ENCODE measurements at regions not wholly inside any gene's neighbourhood (a gene's known extent, or its start where the extent isn't known, plus 50 kb on each side); places are given as distances from the start of the nearest gene placed in this dataset.

DNA sequence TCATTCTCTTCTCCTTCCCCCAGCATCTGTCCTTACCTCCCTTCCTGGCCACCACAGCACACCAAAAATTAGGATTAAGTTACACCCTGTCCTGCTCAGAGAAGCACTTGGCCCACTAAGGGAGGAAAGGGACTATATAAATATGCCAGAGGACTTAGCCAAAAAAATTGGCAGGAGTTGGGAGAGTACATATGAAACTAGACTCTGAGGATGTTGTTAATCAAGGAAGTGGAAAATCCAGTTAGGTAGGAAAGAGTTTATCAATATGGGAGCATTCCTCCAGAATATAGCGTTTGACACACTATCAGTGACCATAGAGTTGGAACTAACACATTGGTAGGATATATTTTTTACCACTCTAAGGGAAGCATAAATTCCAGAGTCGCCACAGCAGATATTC lies 57.3 kb upstream of the TSHZ2 start:
- TF ChIP-seq EZH2phosphoT487 (IDR thresholded peaks at IDR 0.05; ENCODE audit: borderline replicate concordance, low read length) = no peak
- TF ChIP-seq, protein P1, sequence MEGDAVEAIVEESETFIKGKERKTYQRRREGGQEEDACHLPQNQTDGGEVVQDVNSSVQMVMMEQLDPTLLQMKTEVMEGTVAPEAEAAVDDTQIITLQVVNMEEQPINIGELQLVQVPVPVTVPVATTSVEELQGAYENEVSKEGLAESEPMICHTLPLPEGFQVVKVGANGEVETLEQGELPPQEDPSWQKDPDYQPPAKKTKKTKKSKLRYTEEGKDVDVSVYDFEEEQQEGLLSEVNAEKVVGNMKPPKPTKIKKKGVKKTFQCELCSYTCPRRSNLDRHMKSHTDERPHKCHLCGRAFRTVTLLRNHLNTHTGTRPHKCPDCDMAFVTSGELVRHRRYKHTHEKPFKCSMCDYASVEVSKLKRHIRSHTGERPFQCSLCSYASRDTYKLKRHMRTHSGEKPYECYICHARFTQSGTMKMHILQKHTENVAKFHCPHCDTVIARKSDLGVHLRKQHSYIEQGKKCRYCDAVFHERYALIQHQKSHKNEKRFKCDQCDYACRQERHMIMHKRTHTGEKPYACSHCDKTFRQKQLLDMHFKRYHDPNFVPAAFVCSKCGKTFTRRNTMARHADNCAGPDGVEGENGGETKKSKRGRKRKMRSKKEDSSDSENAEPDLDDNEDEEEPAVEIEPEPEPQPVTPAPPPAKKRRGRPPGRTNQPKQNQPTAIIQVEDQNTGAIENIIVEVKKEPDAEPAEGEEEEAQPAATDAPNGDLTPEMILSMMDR (conservative IDR thresholded peaks at IDR 0.05; ENCODE audit: low read depth, low read length) = no peak
